ENCODE measurements at regions not wholly inside any gene's neighbourhood (a gene's known extent, or its start where the extent isn't known, plus 50 kb on each side); places are given as distances from the start of the nearest gene placed in this dataset.

- DNase-seq (ENCODE audit: low read depth) = no peak
- no peak overlapping the region for H3K4me3 ChIP-seq (replicated peaks; ENCODE audit: low read depth, low read length)
- no peak for TF ChIP-seq CTCF (IDR thresholded peaks at IDR 0.05; ENCODE audit: low read length, missing control alignments)
These were observed 365.4 kb upstream of the CAMK1G start for GRCh38 chr1:209218113-209218512.

GRCh38 chr1:209218981-209219380 is 364.5 kb upstream of the CAMK1G start:
- no peak for DNase-seq (ENCODE audit: low read depth)
- no peak overlapping the region for H3K4me3 ChIP-seq (replicated peaks; ENCODE audit: low read depth, low read length)
- no peak for TF ChIP-seq CTCF (IDR thresholded peaks at IDR 0.05; ENCODE audit: low read length, missing control alignments)

- TF ChIP-seq CTCF (IDR thresholded peaks at IDR 0.05; ENCODE audit: low read length, missing control alignments) = no peak
- no peak for DNase-seq (ENCODE audit: low read depth)
These were observed 363.6 kb upstream of the CAMK1G start for GRCh38 chr1:209219791-209220524.

GRCh38 chr1:209222826-209223225 is 360.7 kb upstream of the CAMK1G start:
- no peak for TF ChIP-seq CTCF (IDR thresholded peaks at IDR 0.05; ENCODE audit: low read length, missing control alignments)
- no peak for DNase-seq (ENCODE audit: low read depth)
- H3K4me3 ChIP-seq (replicated peaks; ENCODE audit: low read depth, low read length) = no peak overlapping the region

More at GRCh38 chr1:209219791-209220524, 363.6 kb upstream of the CAMK1G start:
- H3K4me3 ChIP-seq (replicated peaks; ENCODE audit: low read depth, low read length) = no peak overlapping the region

- no peak for DNase-seq (ENCODE audit: low read depth)
- TF ChIP-seq CTCF (IDR thresholded peaks at IDR 0.05; ENCODE audit: low read length, missing control alignments) = no peak
- H3K4me3 ChIP-seq (replicated peaks; ENCODE audit: low read depth, low read length) = no peak overlapping the region
These were observed 359.7 kb upstream of the CAMK1G start for GRCh38 chr1:209223791-209224190.

- TF ChIP-seq CTCF (IDR thresholded peaks at IDR 0.05; ENCODE audit: low read length, missing control alignments) = no peak
- DNase-seq (ENCODE audit: low read depth) = no peak
- H3K4me3 ChIP-seq (replicated peaks; ENCODE audit: low read depth, low read length) = no peak overlapping the region
These were observed 358.6 kb upstream of the CAMK1G start for GRCh38 chr1:209224886-209225285.

GRCh38 chr1:209227171-209227570 is 356.3 kb upstream of the CAMK1G start:
- H3K4me3 ChIP-seq (replicated peaks; ENCODE audit: low read depth, low read length) = no peak overlapping the region
- TF ChIP-seq CTCF (IDR thresholded peaks at IDR 0.05; ENCODE audit: low read length, missing control alignments) = no peak
- no peak for DNase-seq (ENCODE audit: low read depth)

Measured in fibroblast of pulmonary artery (primary cell).